IMR-90 (cell line): ENCODE measurements at regions not wholly inside any gene's neighbourhood (a gene's known extent, or its start where the extent isn't known, plus 50 kb on each side); places are given as distances from the start of the nearest gene placed in this dataset.

Experiments used
- BHLHE40 ChIP-seq: fragments of 150-350 bp; IDR thresholded peaks from 2 replicates; pipeline ENCODE4 v1.6.1; 2016; ENCODE audit warnings: mild to moderate bottlenecking, low read depth, low read length
- CEBPB ChIP-seq: IDR thresholded peaks from 2 replicates; pipeline ENCODE4 v1.6.1; 2012; ENCODE audit warnings: low read depth, low read length, improper control_type of control experiment
- ELK1 ChIP-seq: fragments of 150-350 bp; IDR thresholded peaks from 2 replicates; pipeline ENCODE4 v1.6.1; 2016; ENCODE audit warnings: low read depth, mild to moderate bottlenecking, low read length, moderate library complexity, borderline replicate concordance
- FOS ChIP-seq: fragments of 150-350 bp; IDR thresholded peaks from 2 replicates; pipeline ENCODE4 v1.6.1; 2016; ENCODE audit warnings: low read depth, low read length
- MXI1 ChIP-seq: IDR thresholded peaks from 2 replicates; pipeline ENCODE4 v1.6.1; 2012; ENCODE audit warnings: low read depth, mild to moderate bottlenecking, low read length, moderate library complexity, borderline replicate concordance
- NFE2L2 ChIP-seq: fragments of 150-350 bp; IDR thresholded peaks from 2 replicates; pipeline ENCODE4 v1.6.1; 2016; ENCODE audit warnings: low read depth, mild to moderate bottlenecking, low read length
- POLR2A ChIP-seq: IDR thresholded peaks from 2 replicates; pipeline ENCODE4 v1.6.1; 2012; ENCODE audit warnings: mild to moderate bottlenecking, low read depth, low read length
- RCOR1 ChIP-seq: IDR thresholded peaks from 2 replicates; pipeline ENCODE4 v1.6.1; 2012; ENCODE audit warnings: mild to moderate bottlenecking, low read length, improper control_type of control experiment; ENCODE audit not compliant: insufficient replicate concordance
- SMC3 ChIP-seq: fragments of 150-350 bp; IDR thresholded peaks from 2 replicates; pipeline ENCODE4 v1.6.1; 2016; ENCODE audit warnings: low read depth, mild to moderate bottlenecking, antibody characterized with exemption, low read length, moderate library complexity
- TF ChIP-seq, protein P1 (sequence below): conservative IDR thresholded peaks from 2 replicates; pipeline ENCODE4 v1.5.1; 2012; ENCODE audit warnings: mild to moderate bottlenecking, low read depth, low read length, improper control_type of control experiment
- TF ChIP-seq, protein P2 (sequence below): fragments of 150-350 bp; IDR thresholded peaks from 2 replicates; pipeline ENCODE4 v1.6.1; 2017; ENCODE audit warnings: mild to moderate bottlenecking, antibody characterized with exemption, low read length, low read depth

GRCh38 chr12:69074556-69075349 lies 141.8 kb upstream of the CPM start:
- TF ChIP-seq CEBPB (no peak), POLR2A (no peak), ELK1 (no peak), BHLHE40 (no peak), RCOR1 (no peak), FOS (no peak), MXI1 (no peak), SMC3 (no peak), NFE2L2 (no peak)
- TF ChIP-seq, protein P1, sequence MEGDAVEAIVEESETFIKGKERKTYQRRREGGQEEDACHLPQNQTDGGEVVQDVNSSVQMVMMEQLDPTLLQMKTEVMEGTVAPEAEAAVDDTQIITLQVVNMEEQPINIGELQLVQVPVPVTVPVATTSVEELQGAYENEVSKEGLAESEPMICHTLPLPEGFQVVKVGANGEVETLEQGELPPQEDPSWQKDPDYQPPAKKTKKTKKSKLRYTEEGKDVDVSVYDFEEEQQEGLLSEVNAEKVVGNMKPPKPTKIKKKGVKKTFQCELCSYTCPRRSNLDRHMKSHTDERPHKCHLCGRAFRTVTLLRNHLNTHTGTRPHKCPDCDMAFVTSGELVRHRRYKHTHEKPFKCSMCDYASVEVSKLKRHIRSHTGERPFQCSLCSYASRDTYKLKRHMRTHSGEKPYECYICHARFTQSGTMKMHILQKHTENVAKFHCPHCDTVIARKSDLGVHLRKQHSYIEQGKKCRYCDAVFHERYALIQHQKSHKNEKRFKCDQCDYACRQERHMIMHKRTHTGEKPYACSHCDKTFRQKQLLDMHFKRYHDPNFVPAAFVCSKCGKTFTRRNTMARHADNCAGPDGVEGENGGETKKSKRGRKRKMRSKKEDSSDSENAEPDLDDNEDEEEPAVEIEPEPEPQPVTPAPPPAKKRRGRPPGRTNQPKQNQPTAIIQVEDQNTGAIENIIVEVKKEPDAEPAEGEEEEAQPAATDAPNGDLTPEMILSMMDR: no peak
- TF ChIP-seq, protein P2, sequence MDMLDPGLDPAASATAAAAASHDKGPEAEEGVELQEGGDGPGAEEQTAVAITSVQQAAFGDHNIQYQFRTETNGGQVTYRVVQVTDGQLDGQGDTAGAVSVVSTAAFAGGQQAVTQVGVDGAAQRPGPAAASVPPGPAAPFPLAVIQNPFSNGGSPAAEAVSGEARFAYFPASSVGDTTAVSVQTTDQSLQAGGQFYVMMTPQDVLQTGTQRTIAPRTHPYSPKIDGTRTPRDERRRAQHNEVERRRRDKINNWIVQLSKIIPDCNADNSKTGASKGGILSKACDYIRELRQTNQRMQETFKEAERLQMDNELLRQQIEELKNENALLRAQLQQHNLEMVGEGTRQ: no peak
